GM06990 (cell line): ENCODE measurements at regions not wholly inside any gene's neighbourhood (a gene's known extent, or its start where the extent isn't known, plus 50 kb on each side); places are given as distances from the start of the nearest gene placed in this dataset.

Experiments
- DNase-seq: peaks from one replicate; pipeline ENCODE4 v3.0.0-alpha.2; 2011; ENCODE audit not compliant: insufficient read length; ENCODE audit errors: extremely low read depth
- H3K27me3 ChIP-seq: replicated peaks from 2 replicates; pipeline ENCODE4 v1.6.0; 2011; ENCODE audit warnings: low read length; ENCODE audit not compliant: control insufficient read depth, insufficient read depth
- H3K36me3 ChIP-seq: 2 replicates; pipeline ENCODE4 v1.5.1; 2011; ENCODE audit warnings: low read length; ENCODE audit not compliant: control insufficient read depth, insufficient read depth
- H3K4me3 ChIP-seq: replicated peaks from 2 replicates; pipeline ENCODE4 v1.5.1; 2011; ENCODE audit warnings: low read depth, mild to moderate bottlenecking, control low read depth, low read length
- TF ChIP-seq, protein P1 (sequence below): IDR thresholded peaks from 2 replicates; pipeline ENCODE4 v1.5.1; 2011; ENCODE audit warnings: low read length, control low read depth, mild to moderate bottlenecking, inconsistent platforms; ENCODE audit not compliant: insufficient read depth, poor library complexity, severe bottlenecking

- TF ChIP-seq, protein P1, sequence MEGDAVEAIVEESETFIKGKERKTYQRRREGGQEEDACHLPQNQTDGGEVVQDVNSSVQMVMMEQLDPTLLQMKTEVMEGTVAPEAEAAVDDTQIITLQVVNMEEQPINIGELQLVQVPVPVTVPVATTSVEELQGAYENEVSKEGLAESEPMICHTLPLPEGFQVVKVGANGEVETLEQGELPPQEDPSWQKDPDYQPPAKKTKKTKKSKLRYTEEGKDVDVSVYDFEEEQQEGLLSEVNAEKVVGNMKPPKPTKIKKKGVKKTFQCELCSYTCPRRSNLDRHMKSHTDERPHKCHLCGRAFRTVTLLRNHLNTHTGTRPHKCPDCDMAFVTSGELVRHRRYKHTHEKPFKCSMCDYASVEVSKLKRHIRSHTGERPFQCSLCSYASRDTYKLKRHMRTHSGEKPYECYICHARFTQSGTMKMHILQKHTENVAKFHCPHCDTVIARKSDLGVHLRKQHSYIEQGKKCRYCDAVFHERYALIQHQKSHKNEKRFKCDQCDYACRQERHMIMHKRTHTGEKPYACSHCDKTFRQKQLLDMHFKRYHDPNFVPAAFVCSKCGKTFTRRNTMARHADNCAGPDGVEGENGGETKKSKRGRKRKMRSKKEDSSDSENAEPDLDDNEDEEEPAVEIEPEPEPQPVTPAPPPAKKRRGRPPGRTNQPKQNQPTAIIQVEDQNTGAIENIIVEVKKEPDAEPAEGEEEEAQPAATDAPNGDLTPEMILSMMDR: no peak
- Histone ChIP-seq H3K27me3 (no peaks in the 10 kb centered on the region), H3K36me3 (no peaks in the 10 kb centered on the region), H3K4me3 (no peak overlapping the region)
- no peak for DNase-seq
These were observed 169.4 kb downstream of the GLUD2 start for GRCh38 chrX:121216641-121217374.

GRCh38 chrX:121221322-121221977 is 174.0 kb downstream of the GLUD2 start:
- TF ChIP-seq, protein P1: no peak
- DNase-seq: no peak
- H3K36me3 ChIP-seq: no peaks in the 10 kb centered on the region
- no peaks in the 10 kb centered on the region for H3K27me3 ChIP-seq
- H3K4me3 ChIP-seq: no peak overlapping the region

DNA sequence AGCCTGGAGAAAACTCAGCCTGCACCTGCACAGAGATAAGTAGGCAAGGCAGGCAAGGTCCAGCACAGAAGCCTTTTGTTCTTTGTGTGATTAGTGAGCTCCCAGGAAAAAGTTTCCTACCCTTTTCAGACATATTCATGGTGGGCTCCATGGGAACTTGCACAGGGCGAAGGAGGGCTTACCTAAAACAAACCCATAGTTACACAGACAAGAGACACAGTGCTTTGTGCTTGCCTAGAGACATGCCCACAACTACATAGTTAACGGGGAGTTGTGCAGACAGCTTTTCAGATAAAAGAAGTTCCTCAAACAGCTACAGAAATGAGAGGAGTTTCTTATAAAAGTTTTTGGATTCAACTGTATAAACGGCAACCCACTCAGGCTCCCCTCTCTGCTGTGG is 180.5 kb downstream of the GLUD2 start:
- Histone ChIP-seq H3K4me3 (no peak overlapping the region), H3K27me3 (no peaks in the 10 kb centered on the region), H3K36me3 (no peaks in the 10 kb centered on the region)
- no peak for DNase-seq
- TF ChIP-seq, protein P1: no peak

DNA sequence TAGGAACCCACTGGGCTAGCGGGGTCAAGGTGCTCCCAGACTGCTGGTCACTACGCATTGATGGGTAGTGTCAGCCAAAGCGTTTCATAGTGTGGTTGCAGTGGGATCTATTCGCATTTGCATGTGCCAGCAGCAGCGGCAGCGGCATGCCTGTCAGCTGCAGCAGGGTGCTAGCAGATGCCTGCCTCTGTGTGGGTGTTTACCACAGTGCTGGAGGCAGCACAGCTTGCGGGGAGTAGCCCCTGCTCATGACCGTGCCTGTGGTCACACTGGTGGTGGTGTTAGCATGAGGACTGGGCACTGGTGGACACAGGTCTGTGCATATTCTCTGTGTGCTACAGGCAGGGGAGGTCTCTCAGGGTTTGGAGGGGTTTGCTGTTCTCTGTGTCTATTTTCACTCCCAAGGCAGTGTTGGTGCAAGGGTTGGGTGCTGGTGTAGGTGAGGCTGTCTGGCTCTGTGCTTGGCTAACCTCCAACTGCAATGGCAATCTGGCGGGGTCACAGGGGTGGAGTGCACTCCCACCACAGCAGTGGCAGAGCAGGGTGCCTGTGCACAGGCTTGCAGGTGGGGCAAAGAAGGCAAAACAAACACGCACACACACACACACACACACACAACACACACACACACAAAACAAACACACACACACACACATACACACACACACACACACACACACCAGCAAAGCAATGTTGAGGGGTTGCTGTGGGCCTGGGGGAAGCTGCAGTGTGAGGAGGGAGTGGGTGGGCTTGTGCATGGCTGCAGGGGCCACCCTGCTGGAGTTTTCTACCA is 184.4 kb downstream of the GLUD2 start:
- H3K4me3 ChIP-seq: no peak overlapping the region
- no peaks in the 10 kb centered on the region for H3K36me3 ChIP-seq

GRCh38 chrX:121236040-121236439 is 188.6 kb downstream of the GLUD2 start:
- H3K36me3 ChIP-seq: no peaks in the 10 kb centered on the region
- TF ChIP-seq, protein P1: no peak

More for the DNA sequence above, 184.4 kb downstream of the GLUD2 start:
- TF ChIP-seq, protein P1: no peak
- no peaks in the 10 kb centered on the region for H3K27me3 ChIP-seq
- no peak for DNase-seq

More at GRCh38 chrX:121236040-121236439, 188.6 kb downstream of the GLUD2 start:
- Histone ChIP-seq H3K27me3 (no peaks in the 10 kb centered on the region), H3K4me3 (no peak overlapping the region)
- no peak for DNase-seq
